Activated CD4-positive, alpha-beta T cell treated with anti-CD3 and anti-CD28 coated beads for 36 hours (primary cell): ENCODE measurements at regions not wholly inside any gene's neighbourhood (a gene's known extent, or its start where the extent isn't known, plus 50 kb on each side); places are given as distances from the start of the nearest gene placed in this dataset.
"Not testable (repeated sequence)": the region's sequence is repeated elsewhere in the genome, so short reads cannot be mapped to it uniquely, and the experiment has no call there.

Experiments
- ATAC-seq: fragments of 200-7000 bp; cut with Tn5 transposase; one replicate; pipeline ENCODE4 v1.10.0; 2021; ENCODE audit warnings: mild to moderate bottlenecking, moderate library complexity
- CTCF ChIA-PET: fragments of 350-600 bp; sonication (Branson Sonifier 250); formaldehyde crosslinking; loops from one replicate; lab custom pipeline; 2021; ENCODE audit warnings: antibody characterized with exemption; lab: Charles Lee
- POLR2A ChIA-PET: fragments of 350-600 bp; sonication (Branson Sonifier 250); formaldehyde crosslinking; loops from one replicate; lab custom pipeline; 2021; ENCODE audit warnings: antibody characterized with exemption, inconsistent platforms; lab: Charles Lee
- DNase-seq: peaks from one replicate; pipeline ENCODE4 v3.0.0-alpha.2; 2020
- H3K27ac Mint-ChIP-seq: one replicate; pipeline ENCODE4 v1.8.0; 2021; ENCODE audit warnings: mixed read lengths
- H3K27me3 Mint-ChIP-seq: one replicate; pipeline ENCODE4 v1.8.0; 2021; ENCODE audit warnings: mixed read lengths
- H3K36me3 Mint-ChIP-seq: one replicate; pipeline ENCODE4 v1.8.0; 2021; ENCODE audit warnings: low read depth, mixed read lengths
- H3K4me1 Mint-ChIP-seq: one replicate; pipeline ENCODE4 v1.8.0; 2021; ENCODE audit warnings: mixed read lengths
- H3K4me3 Mint-ChIP-seq: one replicate; pipeline ENCODE4 v1.8.0; 2021; ENCODE audit warnings: mild to moderate bottlenecking, moderate library complexity, mixed read lengths
- H3K9me3 Mint-ChIP-seq: one replicate; pipeline ENCODE4 v1.8.0; 2021; ENCODE audit warnings: low read depth, mixed read lengths
- intact Hi-C, 2 experiments: fragments of 100-400 bp; cut with DNase I in 1 of 2; cut with micrococcal nuclease in 1 of 2; formaldehyde crosslinking; loops; one replicate each; pipeline versions ENCODE4 v1.14.2 to v1.15.1; 2022 to 2024; cut with DNase I, micrococcal nuclease

GRCh38 chr15:70576276-70576675 is 187.1 kb downstream of the UACA start:
- intact Hi-C loops: no loop called here
- peaks cover 8% of the 10 kb centered on the region for H3K4me1 Mint-ChIP-seq
- ATAC-seq (no peak), DNase-seq (no peak)
- ChIA-PET POLR2A (no interaction called here), CTCF (interaction anchor here (0.5 to 0.8 kb wide), 2 partner anchors 9 to 233 kb away, joined by 3 to 4 read pairs; no protein-coding TSS in a partner anchor)
- no peak overlapping the region for H3K27ac Mint-ChIP-seq
- H3K9me3 Mint-ChIP-seq: peaks cover 5% of the 10 kb centered on the region
- H3K27me3 Mint-ChIP-seq: no peaks in the 10 kb centered on the region
- no peaks in the 10 kb centered on the region for H3K36me3 Mint-ChIP-seq
- H3K4me3 Mint-ChIP-seq: no peak overlapping the region

GRCh38 chr15:70575231-70576226 is 187.8 kb downstream of the UACA start:
- Mint-ChIP-seq H3K36me3 (no peaks in the 10 kb centered on the region), H3K9me3 (peaks cover 5% of the 10 kb centered on the region), H3K27ac (no peak overlapping the region), H3K4me3 (no peak overlapping the region), H3K27me3 (no peaks in the 10 kb centered on the region), H3K4me1 (peaks cover 8% of the 10 kb centered on the region)
- POLR2A ChIA-PET: no interaction called here
- intact Hi-C loops: no loop called here
- DNase-seq (no peak), ATAC-seq (no peak)
- CTCF ChIA-PET: interaction anchor here (0.5 to 1.1 kb wide), 3 partner anchors 9 to 233 kb away, joined by 4 read pairs; no protein-coding TSS in a partner anchor

- peaks cover 17% of the 10 kb centered on the region for H3K4me1 Mint-ChIP-seq
- ATAC-seq, intact Hi-C loops, H3K36me3 Mint-ChIP-seq, H3K27ac Mint-ChIP-seq, H3K4me3 Mint-ChIP-seq, DNase-seq, H3K27me3 Mint-ChIP-seq, H3K9me3 Mint-ChIP-seq: not testable (repeated sequence)
- POLR2A ChIA-PET: interaction anchor here (0.6 kb wide), 1 partner anchor 1309 kb away, joined by 5 read pairs; no protein-coding TSS in a partner anchor
- CTCF ChIA-PET: interaction anchor here (0.6 to 1.3 kb wide), 4 partner anchors 12 to 1170 kb away, joined by 3 read pairs; no protein-coding TSS in a partner anchor
These were observed 189.0 kb downstream of the UACA start for GRCh38 chr15:70574325-70574724.

- intact Hi-C loops: no loop called here
- peaks cover 21% of the 10 kb centered on the region for H3K4me1 Mint-ChIP-seq
- ATAC-seq (no peak), DNase-seq (no peak)
- no peaks in the 10 kb centered on the region for H3K27me3 Mint-ChIP-seq
- no peak overlapping the region for H3K27ac Mint-ChIP-seq
- POLR2A ChIA-PET: interaction anchor here (0.6 kb wide), 1 partner anchor 36 kb away, joined by 3 read pairs; no protein-coding TSS in a partner anchor
- CTCF ChIA-PET: interaction anchor here (0.7 to 1.3 kb wide), 3 partner anchors 13 to 768 kb away, joined by 3 to 6 read pairs (median 3); no protein-coding TSS in a partner anchor
- no peak overlapping the region for H3K4me3 Mint-ChIP-seq
- H3K9me3 Mint-ChIP-seq: peaks cover 5% of the 10 kb centered on the region
- no peaks in the 10 kb centered on the region for H3K36me3 Mint-ChIP-seq
These were observed 190.1 kb downstream of the UACA start for GRCh38 chr15:70573121-70573850.

- intact Hi-C loops: loop anchor here in 1 of 2 experiments (1.0 kb wide), 1 partner anchor 21 kb away; no protein-coding TSS in a partner anchor
- no peak overlapping the region for H3K4me3 Mint-ChIP-seq
- H3K9me3 Mint-ChIP-seq: peaks cover 5% of the 10 kb centered on the region
- H3K36me3 Mint-ChIP-seq: no peaks in the 10 kb centered on the region
- H3K27me3 Mint-ChIP-seq: no peaks in the 10 kb centered on the region
- POLR2A ChIA-PET: no interaction called here
- ATAC-seq: peak; percentile 90
- DNase-seq: peak; percentile 57
- CTCF ChIA-PET: interaction anchor here (0.5 to 3.9 kb wide), 6 partner anchors 10 to 993 kb away, joined by 3 to 19 read pairs (median 4); no protein-coding TSS in a partner anchor
- peak overlapping the region; percentile 28 for H3K27ac Mint-ChIP-seq
- H3K4me1 Mint-ChIP-seq: peaks cover 15% of the 10 kb centered on the region
These were observed 193.6 kb downstream of the UACA start for GRCh38 chr15:70569714-70570231.

- H3K27ac Mint-ChIP-seq: no peak overlapping the region
- intact Hi-C loops: no loop called here
- peaks cover 3% of the 10 kb centered on the region for H3K9me3 Mint-ChIP-seq
- DNase-seq (no peak), ATAC-seq (no peak)
- no peak overlapping the region for H3K4me3 Mint-ChIP-seq
- CTCF ChIA-PET: interaction anchor here (0.5 to 3.9 kb wide), 6 partner anchors 10 to 992 kb away, joined by 3 to 19 read pairs (median 4); no protein-coding TSS in a partner anchor
- peaks cover 15% of the 10 kb centered on the region for H3K4me1 Mint-ChIP-seq
- POLR2A ChIA-PET: interaction anchor here (0.7 kb wide), 1 partner anchor 8 kb away, joined by 3 read pairs; no protein-coding TSS in a partner anchor
- H3K27me3 Mint-ChIP-seq: no peaks in the 10 kb centered on the region
- no peaks in the 10 kb centered on the region for H3K36me3 Mint-ChIP-seq
These were observed 194.2 kb downstream of the UACA start for GRCh38 chr15:70569091-70569713.

GRCh38 chr15:70566989-70567388 is 196.4 kb downstream of the UACA start:
- H3K27ac Mint-ChIP-seq: no peak overlapping the region
- ChIA-PET POLR2A (no interaction called here), CTCF (interaction anchor here (0.9 kb wide), 1 partner anchor 9 kb away, joined by 4 read pairs; no protein-coding TSS in a partner anchor)
- peaks cover 15% of the 10 kb centered on the region for H3K4me1 Mint-ChIP-seq
- no peaks in the 10 kb centered on the region for H3K36me3 Mint-ChIP-seq
- H3K27me3 Mint-ChIP-seq: no peaks in the 10 kb centered on the region
- no peaks in the 10 kb centered on the region for H3K9me3 Mint-ChIP-seq
- DNase-seq: no peak
- H3K4me3 Mint-ChIP-seq: no peak overlapping the region
- ATAC-seq: no peak
- intact Hi-C loops: no loop called here

GRCh38 chr15:70566047-70566835 is 197.1 kb downstream of the UACA start:
- POLR2A ChIA-PET: interaction anchor here (0.6 kb wide), 1 partner anchor 12 kb away, joined by 3 read pairs; no protein-coding TSS in a partner anchor
- intact Hi-C loops: no loop called here
- Mint-ChIP-seq H3K36me3 (no peaks in the 10 kb centered on the region), H3K27me3 (no peaks in the 10 kb centered on the region), H3K4me1 (peaks cover 23% of the 10 kb centered on the region), H3K27ac (no peak overlapping the region), H3K4me3 (no peak overlapping the region), H3K9me3 (no peaks in the 10 kb centered on the region)
- no peak for ATAC-seq
- no peak for DNase-seq
- CTCF ChIA-PET: interaction anchor here (0.9 kb wide), 1 partner anchor 9 kb away, joined by 4 read pairs; no protein-coding TSS in a partner anchor

GRCh38 chr15:70563561-70564095 is 199.7 kb downstream of the UACA start:
- H3K27me3 Mint-ChIP-seq: no peaks in the 10 kb centered on the region
- H3K27ac Mint-ChIP-seq: no peak overlapping the region
- CTCF ChIA-PET: interaction anchor here (0.9 to 1.3 kb wide), 2 partner anchors 8 to 44 kb away, joined by 3 read pairs; no protein-coding TSS in a partner anchor
- POLR2A ChIA-PET: no interaction called here
- no peak for DNase-seq
- ATAC-seq: no peak
- intact Hi-C loops: no loop called here
- no peaks in the 10 kb centered on the region for H3K36me3 Mint-ChIP-seq
- no peak overlapping the region for H3K4me3 Mint-ChIP-seq
- H3K4me1 Mint-ChIP-seq: peaks cover 16% of the 10 kb centered on the region
- H3K9me3 Mint-ChIP-seq: no peaks in the 10 kb centered on the region
